ENCODE measurements at regions not wholly inside any gene's neighbourhood (a gene's known extent, or its start where the extent isn't known, plus 50 kb on each side); places are given as distances from the start of the nearest gene placed in this dataset.

GRCh38 chr6:82737965-82738364, 327.7 kb downstream of the UBE3D start:
- no peaks in the 10 kb centered on the region for H3K4me1 ChIP-seq
- H3K36me3 ChIP-seq: no peaks in the 10 kb centered on the region
- no peak for TF ChIP-seq CTCF (IDR thresholded peaks at IDR 0.05; ENCODE audit: low read depth, low read length)

DNA sequence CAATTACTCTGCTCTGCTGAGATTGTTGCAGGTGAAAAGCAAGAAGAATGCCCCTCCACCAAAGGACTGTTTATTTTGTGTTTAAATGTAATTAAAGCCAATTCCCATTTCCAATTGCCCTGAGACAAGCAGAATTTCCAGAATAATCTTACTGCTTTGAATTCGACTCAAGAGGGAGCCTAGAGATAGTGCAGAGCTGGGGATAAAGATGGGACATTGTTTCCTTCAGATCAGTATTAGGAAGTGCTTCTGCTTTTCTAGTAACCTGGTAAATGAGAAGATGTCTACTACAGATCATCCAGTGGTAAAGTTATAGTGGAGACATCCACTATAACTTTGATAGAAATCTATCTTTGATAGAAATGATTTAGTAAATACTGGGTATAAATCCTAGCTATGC, 326.9 kb downstream of the UBE3D start:
- DNase-seq: no peak
- no peak overlapping the region for H3K4me3 ChIP-seq (ENCODE audit: low read depth, low read length)
- no peaks in the 10 kb centered on the region for H3K36me3 ChIP-seq
- H3K27me3 ChIP-seq: no peaks in the 10 kb centered on the region; the same call in 1 of the 2 replicates
- no peaks in the 10 kb centered on the region for H3K4me1 ChIP-seq
- TF ChIP-seq CTCF (IDR thresholded peaks at IDR 0.05; ENCODE audit: low read depth, low read length): no peak
- no peaks in the 10 kb centered on the region for H3K9me3 ChIP-seq

More at GRCh38 chr6:82737965-82738364, 327.7 kb downstream of the UBE3D start:
- Histone ChIP-seq H3K4me3 (ENCODE audit: low read depth, low read length) (no peak overlapping the region), H3K9me3 (no peaks in the 10 kb centered on the region), H3K27me3 (no peaks in the 10 kb centered on the region; the same call in 1 of the 2 replicates)
- DNase-seq: no peak

DNA sequence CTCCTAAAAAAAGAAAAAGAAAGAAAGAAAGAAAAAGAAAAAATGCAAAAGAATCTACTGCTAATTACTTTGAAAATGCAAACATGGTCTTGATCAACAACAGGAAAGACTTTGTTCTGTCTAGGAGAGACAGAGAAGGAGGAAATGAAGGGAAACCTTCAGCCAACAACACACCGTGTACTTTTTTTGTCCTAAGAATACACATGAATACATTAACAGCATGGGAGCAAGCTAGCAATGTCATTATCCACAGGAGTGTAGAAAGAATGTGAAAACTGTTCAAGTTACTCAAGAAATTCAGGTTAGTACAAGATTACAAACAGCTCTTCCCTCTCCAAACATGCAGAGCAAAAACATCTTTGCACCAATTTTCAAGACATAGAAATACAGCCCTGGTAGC, 326.3 kb downstream of the UBE3D start:
- Histone ChIP-seq H3K4me1 (no peaks in the 10 kb centered on the region), H3K4me3 (ENCODE audit: low read depth, low read length) (no peak overlapping the region), H3K36me3 (no peaks in the 10 kb centered on the region), H3K9me3 (no peaks in the 10 kb centered on the region), H3K27me3 (no peaks in the 10 kb centered on the region; the same call in 1 of the 2 replicates)
- no peak for TF ChIP-seq CTCF (IDR thresholded peaks at IDR 0.05; ENCODE audit: low read depth, low read length)
- no peak for DNase-seq

- no peaks in the 10 kb centered on the region for H3K4me1 ChIP-seq
- no peaks in the 10 kb centered on the region; the same call in 1 of the 2 replicates for H3K27me3 ChIP-seq
- no peak for DNase-seq
- no peak overlapping the region for H3K4me3 ChIP-seq (ENCODE audit: low read depth, low read length)
- H3K9me3 ChIP-seq: no peaks in the 10 kb centered on the region
- TF ChIP-seq CTCF (IDR thresholded peaks at IDR 0.05; ENCODE audit: low read depth, low read length): no peak
- H3K36me3 ChIP-seq: no peaks in the 10 kb centered on the region
Observed at GRCh38 chr6:82740072-82740471, 325.6 kb downstream of the UBE3D start.

- TF ChIP-seq CTCF (IDR thresholded peaks at IDR 0.05; ENCODE audit: low read depth, low read length): no peak
Observed at GRCh38 chr6:82741325-82741995, 324.2 kb downstream of the UBE3D start.

DNA sequence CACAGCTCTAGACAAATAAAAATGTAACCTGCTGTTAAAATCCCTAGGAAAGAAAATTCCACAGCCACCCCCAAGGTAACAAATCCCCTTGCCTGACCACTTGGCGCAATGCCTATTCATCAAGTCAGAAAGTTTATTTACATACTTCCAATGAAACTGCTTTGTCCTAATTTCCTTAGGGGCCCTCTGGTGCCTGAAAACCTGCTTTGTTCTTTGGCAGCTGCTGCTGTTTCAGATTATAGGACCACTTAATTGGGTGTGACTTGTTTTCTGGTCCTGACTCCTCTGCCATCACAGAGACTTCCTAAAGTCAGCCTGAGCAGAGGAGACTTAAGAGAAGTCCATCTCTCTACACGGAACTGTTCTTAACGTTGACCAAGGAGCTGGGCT, 323.6 kb downstream of the UBE3D start:
- no peak overlapping the region for H3K4me3 ChIP-seq (ENCODE audit: low read depth, low read length)
- no peaks in the 10 kb centered on the region for H3K4me1 ChIP-seq
- H3K27me3 ChIP-seq: no peaks in the 10 kb centered on the region
- DNase-seq: no peak
- H3K9me3 ChIP-seq: no peaks in the 10 kb centered on the region
- no peaks in the 10 kb centered on the region for H3K36me3 ChIP-seq
- no peak for TF ChIP-seq CTCF (IDR thresholded peaks at IDR 0.05; ENCODE audit: low read depth, low read length)

More at GRCh38 chr6:82741325-82741995, 324.2 kb downstream of the UBE3D start:
- DNase-seq: no peak
- no peaks in the 10 kb centered on the region for H3K9me3 ChIP-seq
- H3K36me3 ChIP-seq: no peaks in the 10 kb centered on the region
- no peaks in the 10 kb centered on the region; the same call in 1 of the 2 replicates for H3K27me3 ChIP-seq
- H3K4me3 ChIP-seq (ENCODE audit: low read depth, low read length): no peak overlapping the region
- H3K4me1 ChIP-seq: no peaks in the 10 kb centered on the region

All from BE2C (cell line).